PC-3 (cell line): ENCODE measurements at regions not wholly inside any gene's neighbourhood (a gene's known extent, or its start where the extent isn't known, plus 50 kb on each side); places are given as distances from the start of the nearest gene placed in this dataset.

Experiments
- ATAC-seq: fragments of 200-7000 bp; cut with Tn5 transposase; 2 replicates; pipeline ENCODE4 v1.9.1; 2020; ENCODE audit warnings: mild to moderate bottlenecking, moderate library complexity
- BruUV-seq: library from RNA; stranded (reverse); fragments of 400-500 nt; replicated peaks from 2 replicates; lab custom pipeline; 2021; lab: Mats Ljungman, UMichigan
- CTCF ChIA-PET: fragments of 300-600 bp; sonication (Branson Sonifier 250); formaldehyde crosslinking; loops from one replicate; lab custom pipeline; 2022; ENCODE audit warnings: antibody characterized with exemption; lab: Charles Lee
- POLR2A ChIA-PET: fragments of 300-600 bp; sonication (Branson Sonifier 250); formaldehyde crosslinking; loops from one replicate; lab custom pipeline; 2022; ENCODE audit warnings: antibody characterized with exemption; ENCODE audit not compliant: unreplicated experiment; lab: Charles Lee
- DNase-seq: peaks from one replicate; pipeline ENCODE4 v3.0.0-alpha.2; 2015
- H2AFZ ChIP-seq: fragments of 300-600 bp; sonication (generic); 2 replicates; pipeline ENCODE4 v1.6.0; 2016; ENCODE audit warnings: antibody characterized with exemption, low read length
- H3F3A ChIP-seq: fragments of 300-600 bp; sonication (generic); one replicate; pipeline ENCODE4 v1.6.0; 2017; ENCODE audit warnings: antibody characterized with exemption, low read length, control low read depth, mild to moderate bottlenecking; ENCODE audit not compliant: unreplicated experiment
- H3K27ac ChIP-seq: fragments of 300-600 bp; sonication (generic); 2 replicates; pipeline ENCODE4 v1.5.1; 2016; ENCODE audit warnings: mild to moderate bottlenecking, low read length
- H3K27me3 ChIP-seq: fragments of 300-600 bp; sonication (generic); 2 replicates; pipeline ENCODE4 v1.6.1; 2016; ENCODE audit warnings: low read length, mixed read lengths
- H3K36me3 ChIP-seq: fragments of 300-600 bp; sonication (generic); 2 replicates; pipeline ENCODE4 v1.6.1; 2016; ENCODE audit warnings: low read depth, mixed run types, low read length, mixed read lengths
- H3K4me1 ChIP-seq: fragments of 300-600 bp; sonication (generic); 2 replicates; pipeline ENCODE4 v1.5.1; 2016; ENCODE audit warnings: low read length; ENCODE audit not compliant: insufficient read depth
- H3K4me2 ChIP-seq: fragments of 300-600 bp; sonication (generic); 2 replicates; pipeline ENCODE4 v1.6.0; 2016; ENCODE audit warnings: low read length
- H3K4me3 ChIP-seq: fragments of 300-600 bp; sonication (generic); 2 replicates; pipeline ENCODE4 v1.5.1; 2016; ENCODE audit warnings: mild to moderate bottlenecking, low read length, mixed read lengths
- H3K79me2 ChIP-seq: fragments of 300-600 bp; sonication (generic); 2 replicates; pipeline ENCODE4 v1.6.1; 2017; ENCODE audit warnings: low read length, mixed read lengths
- H3K9ac ChIP-seq: fragments of 300-600 bp; sonication (generic); 2 replicates; pipeline ENCODE4 v1.6.0; 2016; ENCODE audit warnings: mild to moderate bottlenecking, low read length
- H3K9me2 ChIP-seq: fragments of 300-600 bp; sonication (generic); replicated peaks from 2 replicates; pipeline ENCODE4 v1.6.1; 2016; ENCODE audit warnings: mixed run types, low read length, mixed read lengths
- H3K9me3 ChIP-seq: fragments of 300-600 bp; sonication (generic); 2 replicates; pipeline ENCODE4 v1.6.1; 2016; ENCODE audit warnings: low read length, mixed read lengths
- H4K20me1 ChIP-seq: fragments of 300-600 bp; sonication (generic); 2 replicates; pipeline ENCODE4 v1.6.1; 2016; ENCODE audit warnings: low read length, mixed read lengths
- CTCF ChIP-seq: fragments of 300-600 bp; sonication (generic); conservative IDR thresholded peaks from 2 replicates; pipeline ENCODE4 v1.5.1; 2017; ENCODE audit warnings: antibody characterized with exemption, low read depth, mild to moderate bottlenecking, low read length
- EZH2 ChIP-seq: fragments of 300-600 bp; sonication (generic); IDR thresholded peaks from one replicate; pipeline ENCODE4 v1.6.1; 2017; ENCODE audit warnings: antibody characterized with exemption, mild to moderate bottlenecking, low read length; ENCODE audit not compliant: unreplicated experiment
- EZH2phosphoT487 ChIP-seq: fragments of 300-600 bp; sonication (generic); IDR thresholded peaks from 2 replicates; pipeline ENCODE4 v1.6.1; 2018; ENCODE audit warnings: mild to moderate bottlenecking, antibody characterized with exemption, low read length, borderline replicate concordance
- intact Hi-C: fragments of 100-400 bp; cut with micrococcal nuclease; formaldehyde crosslinking; loops from 2 replicates; pipeline ENCODE4 v1.9.0; 2023

- ATAC-seq (no peak), DNase-seq (peak; percentile 5)
- Histone ChIP-seq H3K36me3 (no peaks in the 10 kb centered on the region), H3K4me2 (0 out of 2 replicates have a peak overlapping the region, but pooled peaks have one; percentile 4), H3K4me3 (no peak overlapping the region), H3K9me3 (no peaks in the 10 kb centered on the region), H3K27me3 (peaks cover 9% of the 10 kb centered on the region; the same call in 1 of the 2 replicates), H2AFZ (no peak overlapping the region), H3K9ac (no peak overlapping the region), H3K27ac (no peak overlapping the region), H3K79me2 (no peaks in the 10 kb centered on the region), H3K4me1 (no peaks in the 10 kb centered on the region), H3K9me2 (no peaks in the 10 kb centered on the region), H3F3A (no peaks in the 10 kb centered on the region), H4K20me1 (no peaks in the 10 kb centered on the region)
- no TSS peak for BruUV-seq
- intact Hi-C loops: no loop called here
- TF ChIP-seq CTCF: no peak
- TF ChIP-seq EZH2: no peak
- no peak for TF ChIP-seq EZH2phosphoT487
- ChIA-PET CTCF (no interaction called here), POLR2A (no interaction called here)
These were observed 245.3 kb downstream of the ZNF621 start for GRCh38 chr3:40770061-40770460.

- Histone ChIP-seq H4K20me1 (no peaks in the 10 kb centered on the region), H3K27me3 (peaks cover 19% of the 10 kb centered on the region), H3K79me2 (no peaks in the 10 kb centered on the region), H3K36me3 (no peaks in the 10 kb centered on the region), H3K4me1 (no peaks in the 10 kb centered on the region), H3K4me3 (no peak overlapping the region), H2AFZ (no peak overlapping the region), H3K9ac (no peak overlapping the region), H3K9me2 (no peaks in the 10 kb centered on the region), H3K27ac (no peak overlapping the region), H3K4me2 (no peak overlapping the region), H3F3A (no peaks in the 10 kb centered on the region), H3K9me3 (no peaks in the 10 kb centered on the region)
- BruUV-seq: no TSS peak
- CTCF ChIA-PET: no interaction called here
- no peak for ATAC-seq
- no peak for TF ChIP-seq EZH2
- no peak for TF ChIP-seq EZH2phosphoT487
- no peak for TF ChIP-seq CTCF
- intact Hi-C loops: no loop called here
- no peak for DNase-seq
- POLR2A ChIA-PET: no interaction called here
These were observed 246.4 kb downstream of the ZNF621 start for GRCh38 chr3:40771112-40771511.

- Histone ChIP-seq H3K27ac (no peak overlapping the region), H4K20me1 (no peaks in the 10 kb centered on the region), H3K27me3 (peaks cover 24% of the 10 kb centered on the region), H3K36me3 (no peaks in the 10 kb centered on the region), H3K79me2 (no peaks in the 10 kb centered on the region), H3K9me3 (no peaks in the 10 kb centered on the region), H3K9me2 (no peaks in the 10 kb centered on the region), H3F3A (no peaks in the 10 kb centered on the region), H3K4me2 (no peak overlapping the region), H3K9ac (no peak overlapping the region), H2AFZ (no peak overlapping the region), H3K4me3 (no peak overlapping the region), H3K4me1 (peaks cover 12% of the 10 kb centered on the region)
- DNase-seq (no peak), ATAC-seq (no peak)
- TF ChIP-seq EZH2 (no peak), EZH2phosphoT487 (no peak), CTCF (no peak)
- ChIA-PET CTCF (no interaction called here), POLR2A (no interaction called here)
- intact Hi-C loops: no loop called here
- BruUV-seq: no TSS peak
These were observed 254.3 kb downstream of the ZNF621 start for GRCh38 chr3:40779039-40779438.
